Activated naive CD4-positive, alpha-beta T cell treated with anti-CD3 and anti-CD28 coated beads, Interleukin-2, amount 50 U/mL, for 72 hours (primary cell): ENCODE measurements at regions not wholly inside any gene's neighbourhood (a gene's known extent, or its start where the extent isn't known, plus 50 kb on each side); places are given as distances from the start of the nearest gene placed in this dataset.

Experiments
- ATAC-seq, 2 donors: fragments of 150-1000 bp; cut with Tn5 transposase; 2 replicates each; pipeline ENCODE4 v1.10.0; 2021; ENCODE audit warnings: mild to moderate bottlenecking in 2 of 2, moderate library complexity in 2 of 2
- DNase-seq, 2 donors: peaks; one replicate each; pipeline ENCODE4 v3.0.0; 2021 to 2022; ENCODE audit warnings: low spot score in 2 of 2
- H3K27ac Mint-ChIP-seq, 2 donors: one replicate each; pipeline ENCODE4 v1.8.0; 2022; ENCODE audit warnings: mild to moderate bottlenecking in 2 of 2, mixed read lengths in 2 of 2
- H3K36me3 Mint-ChIP-seq, 2 donors: one replicate each; pipeline ENCODE4 v1.8.0; 2022; ENCODE audit warnings: mixed read lengths in 2 of 2
- H3K9me3 Mint-ChIP-seq, 2 donors: one replicate each; pipeline ENCODE4 v1.8.0; 2022; ENCODE audit warnings: mixed read lengths in 2 of 2

- no peak for DNase-seq
- no peak for ATAC-seq
- Mint-ChIP-seq H3K36me3 (no peaks in the 10 kb centered on the region), H3K27ac (no peak overlapping the region), H3K9me3 (peaks cover 5 to 11% of the 10 kb centered on the region in 2 donors)
These were observed 239.4 kb upstream of the LRRN1 start for GRCh38 chr3:3559786-3560185.

GRCh38 chr3:3556078-3556477, 243.2 kb upstream of the LRRN1 start:
- DNase-seq = no peak
- ATAC-seq = no peak
- no peaks in the 10 kb centered on the region for H3K36me3 Mint-ChIP-seq
- no peak overlapping the region for H3K27ac Mint-ChIP-seq
- peaks cover 5 to 11% of the 10 kb centered on the region in 2 donors for H3K9me3 Mint-ChIP-seq

GRCh38 chr3:3553236-3553635, 246.0 kb upstream of the LRRN1 start:
- H3K36me3 Mint-ChIP-seq = no peaks in the 10 kb centered on the region
- H3K9me3 Mint-ChIP-seq = peaks cover 7 to 10% of the 10 kb centered on the region in 2 donors
- H3K27ac Mint-ChIP-seq = no peak overlapping the region
- no peak for DNase-seq
- no peak for ATAC-seq

GRCh38 chr3:3552761-3553160, 246.5 kb upstream of the LRRN1 start:
- Mint-ChIP-seq H3K27ac (no peak overlapping the region), H3K9me3 (peaks cover 6 to 7% of the 10 kb centered on the region in 2 donors), H3K36me3 (no peaks in the 10 kb centered on the region)
- DNase-seq = no peak
- ATAC-seq = no peak

- DNase-seq (no peak), ATAC-seq (no peak)
- no peaks in the 10 kb centered on the region for H3K36me3 Mint-ChIP-seq
- no peak overlapping the region for H3K27ac Mint-ChIP-seq
- H3K9me3 Mint-ChIP-seq = peaks cover 6 to 7% of the 10 kb centered on the region in 2 donors
These were observed 247.2 kb upstream of the LRRN1 start for GRCh38 chr3:3551981-3552380.

- ATAC-seq = no peak
- H3K27ac Mint-ChIP-seq = no peak overlapping the region
These were observed 253.9 kb upstream of the LRRN1 start for GRCh38 chr3:3545360-3545759.

GRCh38 chr3:3538451-3538850, 260.8 kb upstream of the LRRN1 start:
- ATAC-seq (no peak), DNase-seq (no peak)
- Mint-ChIP-seq H3K9me3 (no peaks in the 10 kb centered on the region), H3K36me3 (no peaks in the 10 kb centered on the region), H3K27ac (no peak overlapping the region)

More at GRCh38 chr3:3545360-3545759, 253.9 kb upstream of the LRRN1 start:
- Mint-ChIP-seq H3K9me3 (peaks cover 0 to under 1% of the 10 kb centered on the region in 2 donors), H3K36me3 (no peaks in the 10 kb centered on the region)
- DNase-seq = no peak

GRCh38 chr3:3532508-3532907, 266.7 kb upstream of the LRRN1 start:
- Mint-ChIP-seq H3K9me3 (no peaks in the 10 kb centered on the region), H3K27ac (no peak overlapping the region), H3K36me3 (no peaks in the 10 kb centered on the region)
- ATAC-seq = no peak
- no peak for DNase-seq

- H3K36me3 Mint-ChIP-seq = no peaks in the 10 kb centered on the region
- DNase-seq (no peak), ATAC-seq (peak in 1 of 2 donors; percentile 52)
- no peaks in the 10 kb centered on the region for H3K9me3 Mint-ChIP-seq
- no peak overlapping the region for H3K27ac Mint-ChIP-seq
These were observed 267.8 kb upstream of the LRRN1 start for GRCh38 chr3:3531476-3531875.

- Mint-ChIP-seq H3K36me3 (no peaks in the 10 kb centered on the region), H3K9me3 (no peaks in the 10 kb centered on the region), H3K27ac (no peak overlapping the region)
- DNase-seq (no peak), ATAC-seq (no peak)
These were observed 280.0 kb upstream of the LRRN1 start for GRCh38 chr3:3519266-3519665.

GRCh38 chr3:3516996-3517395, 282.2 kb upstream of the LRRN1 start:
- Mint-ChIP-seq H3K36me3 (no peaks in the 10 kb centered on the region), H3K9me3 (no peaks in the 10 kb centered on the region), H3K27ac (no peak overlapping the region)
- ATAC-seq = no peak
- DNase-seq = no peak

GRCh38 chr3:3516384-3516783, 282.8 kb upstream of the LRRN1 start:
- Mint-ChIP-seq H3K36me3 (no peaks in the 10 kb centered on the region), H3K9me3 (no peaks in the 10 kb centered on the region), H3K27ac (no peak overlapping the region)
- ATAC-seq = no peak
- no peak for DNase-seq

GRCh38 chr3:3509665-3510064, 289.6 kb upstream of the LRRN1 start:
- Mint-ChIP-seq H3K9me3 (no peaks in the 10 kb centered on the region), H3K27ac (no peak overlapping the region), H3K36me3 (no peaks in the 10 kb centered on the region)
- ATAC-seq = no peak
- no peak for DNase-seq

- Mint-ChIP-seq H3K9me3 (peaks cover 0 to 4% of the 10 kb centered on the region in 2 donors), H3K36me3 (no peaks in the 10 kb centered on the region), H3K27ac (no peak overlapping the region)
- ATAC-seq (no peak), DNase-seq (no peak)
These were observed 294.5 kb upstream of the LRRN1 start for GRCh38 chr3:3504686-3505085.

GRCh38 chr3:3503411-3503810, 295.8 kb upstream of the LRRN1 start:
- DNase-seq (no peak), ATAC-seq (no peak)
- Mint-ChIP-seq H3K27ac (no peak overlapping the region), H3K9me3 (peaks cover 0 to 4% of the 10 kb centered on the region in 2 donors), H3K36me3 (no peaks in the 10 kb centered on the region)

GRCh38 chr3:3499987-3500386, 299.2 kb upstream of the LRRN1 start:
- Mint-ChIP-seq H3K27ac (no peak overlapping the region), H3K9me3 (peaks cover 0 to 4% of the 10 kb centered on the region in 2 donors), H3K36me3 (no peaks in the 10 kb centered on the region)
- ATAC-seq (no peak), DNase-seq (no peak)

GRCh38 chr3:3499012-3499562, 300.1 kb upstream of the LRRN1 start:
- Mint-ChIP-seq H3K27ac (no peak overlapping the region), H3K9me3 (peaks cover 0 to 4% of the 10 kb centered on the region in 2 donors), H3K36me3 (no peaks in the 10 kb centered on the region)
- ATAC-seq (no peak), DNase-seq (no peak)

- Mint-ChIP-seq H3K27ac (no peak overlapping the region), H3K9me3 (peaks cover 6 to 9% of the 10 kb centered on the region in 2 donors), H3K36me3 (no peaks in the 10 kb centered on the region)
- no peak for DNase-seq
- no peak for ATAC-seq
These were observed 303.6 kb upstream of the LRRN1 start for GRCh38 chr3:3495611-3496010.

GRCh38 chr3:3476669-3477068, 297.2 kb upstream of the CRBN start:
- peaks cover 0 to 8% of the 10 kb centered on the region in 2 donors for H3K36me3 Mint-ChIP-seq
- ATAC-seq = no peak
- H3K27ac Mint-ChIP-seq = no peak overlapping the region
- no peak for DNase-seq
- H3K9me3 Mint-ChIP-seq = peaks cover 0 to 4% of the 10 kb centered on the region in 2 donors
